IMR-90 (cell line): ENCODE measurements at regions not wholly inside any gene's neighbourhood (a gene's known extent, or its start where the extent isn't known, plus 50 kb on each side); places are given as distances from the start of the nearest gene placed in this dataset.

Source experiments
- ATAC-seq: fragments of 200-7000 bp; cut with Tn5 transposase; 2 replicates; pipeline ENCODE4 v1.9.1; 2020; ENCODE audit warnings: low read depth, mild to moderate bottlenecking, moderate library complexity
- BruUV-seq: library from RNA; stranded (reverse); fragments of 400-500 nt; replicated peaks from 2 replicates; lab custom pipeline; 2021; lab: Mats Ljungman, UMichigan
- CTCF ChIA-PET: fragments of 300-600 bp; formaldehyde crosslinking; extraction: SDS; loops from one replicate; lab custom pipeline; 2021; ENCODE audit warnings: antibody characterized with exemption; lab: Yijun Ruan, JAX
- POLR2A ChIA-PET: fragments of 300-600 bp; sonication (Branson Sonifier 250); formaldehyde crosslinking; loops from one replicate; lab custom pipeline; 2022; ENCODE audit warnings: antibody characterized with exemption; ENCODE audit not compliant: unreplicated experiment; lab: Charles Lee
- DNase-seq: peaks from one replicate; pipeline ENCODE4 v3.0.0; 2013
- H2AFZ ChIP-seq: replicated peaks from 2 replicates; pipeline ENCODE3; 2013; ENCODE audit warnings: low read length, mild to moderate bottlenecking; ENCODE audit not compliant: poor library complexity
- H2AK5ac ChIP-seq: 2 replicates; pipeline ENCODE4 v1.6.1; 2013; ENCODE audit warnings: low read depth, low read length, inconsistent platforms
- H2AK9ac ChIP-seq: replicated peaks from 2 replicates; pipeline ENCODE3; 2013; ENCODE audit warnings: mild to moderate bottlenecking, low read depth, low read length, moderate library complexity; ENCODE audit not compliant: poor library complexity
- H2BK120ac ChIP-seq: 2 replicates; pipeline ENCODE4 v1.6.1; 2013; ENCODE audit warnings: low read depth, low read length, inconsistent platforms
- H2BK15ac ChIP-seq: 3 replicates; pipeline ENCODE4 v1.6.1; 2013; ENCODE audit warnings: low read depth, low read length, inconsistent platforms
- H2BK20ac ChIP-seq: 2 replicates; pipeline ENCODE4 v1.6.1; 2013; ENCODE audit warnings: low read depth, mild to moderate bottlenecking, inconsistent platforms, low read length, moderate library complexity
- H2BK5ac ChIP-seq: 2 replicates; pipeline ENCODE4 v1.6.1; 2013; ENCODE audit warnings: mild to moderate bottlenecking, low read depth, low read length, inconsistent platforms; ENCODE audit not compliant: poor library complexity, severe bottlenecking
- H3K14ac ChIP-seq: replicated peaks from 2 replicates; pipeline ENCODE4 v1.6.1; 2013; ENCODE audit warnings: low read depth, low read length, inconsistent platforms
- H3K18ac ChIP-seq: 2 replicates; pipeline ENCODE4 v1.6.1; 2013; ENCODE audit warnings: low read depth, low read length, control low read depth
- H3K23ac ChIP-seq: 2 replicates; pipeline ENCODE4 v1.6.1; 2013; ENCODE audit warnings: low read depth, low read length, inconsistent platforms
- H3K27ac ChIP-seq: 2 replicates; pipeline ENCODE4 v1.5.1; 2013; ENCODE audit warnings: mild to moderate bottlenecking, control low read depth, low read length; ENCODE audit not compliant: insufficient read depth
- H3K27me3 ChIP-seq: 2 replicates; pipeline ENCODE4 v1.6.1; 2013; ENCODE audit warnings: low read length; ENCODE audit not compliant: control insufficient read depth, insufficient read depth
- H3K36me3 ChIP-seq: 2 replicates; pipeline ENCODE4 v1.6.1; 2013; ENCODE audit warnings: low read length, mixed read lengths; ENCODE audit not compliant: control insufficient read depth, insufficient read depth
- H3K4ac ChIP-seq: 2 replicates; pipeline ENCODE4 v1.6.1; 2013; ENCODE audit warnings: low read depth, low read length, inconsistent platforms
- H3K4me1 ChIP-seq: 2 replicates; pipeline ENCODE4 v1.6.1; 2013; ENCODE audit warnings: low read length, mixed read lengths; ENCODE audit not compliant: control insufficient read depth, insufficient read depth
- H3K4me2 ChIP-seq: 2 replicates; pipeline ENCODE4 v1.6.1; 2013; ENCODE audit warnings: low read depth, mild to moderate bottlenecking, control low read depth, low read length, moderate library complexity
- H3K4me3 ChIP-seq: 2 replicates; pipeline ENCODE4 v1.5.1; 2013; ENCODE audit warnings: low read depth, mild to moderate bottlenecking, control low read depth, low read length, moderate library complexity; ENCODE audit not compliant: insufficient read depth
- H3K56ac ChIP-seq: 2 replicates; pipeline ENCODE4 v1.6.1; 2013; ENCODE audit warnings: low read length, inconsistent platforms; ENCODE audit not compliant: insufficient read depth; ENCODE audit errors: extremely low read depth
- H3K79me1 ChIP-seq, 2 experiments: 2 replicates each; pipeline ENCODE4 v1.6.1; 2013; ENCODE audit warnings: low read length in 2 of 2, inconsistent platforms in 1 of 2, low read depth in 1 of 2
- H3K9ac ChIP-seq: 2 replicates; pipeline ENCODE4 v1.6.1; 2013; ENCODE audit warnings: low read depth, low read length, control low read depth
- H3K9me1 ChIP-seq: 2 replicates; pipeline ENCODE4 v1.6.1; 2013; ENCODE audit warnings: low read length, inconsistent platforms; ENCODE audit not compliant: insufficient read depth
- H3K9me3 ChIP-seq: 2 replicates; pipeline ENCODE4 v1.6.1; 2013; ENCODE audit warnings: low read length; ENCODE audit not compliant: control insufficient read depth, insufficient read depth
- H4K20me1 ChIP-seq: 2 replicates; pipeline ENCODE4 v1.6.1; 2013; ENCODE audit warnings: low read length, inconsistent platforms; ENCODE audit not compliant: insufficient read depth
- H4K5ac ChIP-seq: 2 replicates; pipeline ENCODE4 v1.6.1; 2013; ENCODE audit warnings: mild to moderate bottlenecking, low read depth, low read length, control low read depth
- H4K8ac ChIP-seq, 2 experiments: 2 replicates each; pipeline ENCODE4 v1.6.1; 2013; ENCODE audit warnings: low read depth in 2 of 2, low read length in 2 of 2, control low read depth in 1 of 2, inconsistent platforms in 1 of 2
- H4K91ac ChIP-seq: 2 replicates; pipeline ENCODE4 v1.6.1; 2013; ENCODE audit warnings: low read depth, low read length, inconsistent platforms; ENCODE audit not compliant: insufficient read depth
- BHLHE40 ChIP-seq: fragments of 150-350 bp; IDR thresholded peaks from 2 replicates; pipeline ENCODE4 v1.6.1; 2016; ENCODE audit warnings: mild to moderate bottlenecking, low read depth, low read length
- CEBPB ChIP-seq: IDR thresholded peaks from 2 replicates; pipeline ENCODE4 v1.6.1; 2012; ENCODE audit warnings: low read depth, low read length, improper control_type of control experiment
- CHD1 ChIP-seq: IDR thresholded peaks from 2 replicates; pipeline ENCODE4 v1.6.1; 2012; ENCODE audit warnings: low read depth, low read length, improper control_type of control experiment
- FOS ChIP-seq: fragments of 150-350 bp; IDR thresholded peaks from 2 replicates; pipeline ENCODE4 v1.6.1; 2016; ENCODE audit warnings: low read depth, low read length
- MAFK ChIP-seq: IDR thresholded peaks from 2 replicates; pipeline ENCODE4 v1.6.1; 2012; ENCODE audit warnings: low read depth, low read length, improper control_type of control experiment
- MAZ ChIP-seq: IDR thresholded peaks from 2 replicates; pipeline ENCODE4 v1.6.1; 2012; ENCODE audit warnings: low read depth, mild to moderate bottlenecking, low read length, improper control_type of control experiment, moderate library complexity, borderline replicate concordance
- MXI1 ChIP-seq: IDR thresholded peaks from 2 replicates; pipeline ENCODE4 v1.6.1; 2012; ENCODE audit warnings: low read depth, mild to moderate bottlenecking, low read length, moderate library complexity, borderline replicate concordance
- NFE2L2 ChIP-seq: fragments of 150-350 bp; IDR thresholded peaks from 2 replicates; pipeline ENCODE4 v1.6.1; 2016; ENCODE audit warnings: low read depth, mild to moderate bottlenecking, low read length
- POLR2A ChIP-seq: IDR thresholded peaks from 2 replicates; pipeline ENCODE4 v1.6.1; 2012; ENCODE audit warnings: mild to moderate bottlenecking, low read depth, low read length
- RAD21 ChIP-seq: IDR thresholded peaks from 2 replicates; pipeline ENCODE4 v1.6.1; 2012; ENCODE audit warnings: low read length, improper control_type of control experiment
- RCOR1 ChIP-seq: IDR thresholded peaks from 2 replicates; pipeline ENCODE4 v1.6.1; 2012; ENCODE audit warnings: mild to moderate bottlenecking, low read length, improper control_type of control experiment; ENCODE audit not compliant: insufficient replicate concordance
- RFX5 ChIP-seq: IDR thresholded peaks from 2 replicates; pipeline ENCODE4 v1.8.0; 2012; ENCODE audit warnings: low read depth, mild to moderate bottlenecking, low read length, moderate library complexity
- SMC3 ChIP-seq: fragments of 150-350 bp; IDR thresholded peaks from 2 replicates; pipeline ENCODE4 v1.6.1; 2016; ENCODE audit warnings: low read depth, mild to moderate bottlenecking, antibody characterized with exemption, low read length, moderate library complexity
- WGBS, 2 experiments: methylation state at CpG; one replicate each; pipeline versions ENCODE4 v1.1.5 to v1.1.7; 2013; ENCODE audit warnings: missing lambda C conversion rate in 2 of 2; ENCODE audit not compliant: insufficient read length in 1 of 2; ENCODE audit errors: extremely low coverage in 2 of 2; 5-methylcytosine and 5-hydroxymethylcytosine counted together
- dilution Hi-C: fragments of 300-500 bp; cut with HindIII; formaldehyde crosslinking; loops from one replicate; pipeline ENCODE4 v1.14.3; 2018; ENCODE audit warnings: low sequenced_read_pairs; ENCODE audit not compliant: unreplicated experiment
- in situ Hi-C: fragments of 300-500 bp; cut with MboI; formaldehyde crosslinking; loops from 3 replicates; pipeline ENCODE4 v1.14.3; 2019; ENCODE audit warnings: low sequenced_read_pairs, inconsistent platforms, mixed read lengths
- intact Hi-C: fragments of 100-400 bp; cut with micrococcal nuclease; formaldehyde crosslinking; loops from 2 replicates; pipeline ENCODE4 v1.10.0; 2022
- TF ChIP-seq, protein P1 (sequence below): fragments of 150-350 bp; IDR thresholded peaks from 2 replicates; pipeline ENCODE4 v1.6.1; 2016; ENCODE audit warnings: low read depth, mild to moderate bottlenecking, low read length, moderate library complexity, borderline replicate concordance
- TF ChIP-seq, protein P2 (sequence below): conservative IDR thresholded peaks from 2 replicates; pipeline ENCODE4 v1.5.1; 2012; ENCODE audit warnings: mild to moderate bottlenecking, low read depth, low read length, improper control_type of control experiment
- TF ChIP-seq, protein P3 (sequence below): fragments of 150-350 bp; IDR thresholded peaks from 2 replicates; pipeline ENCODE4 v1.6.1; 2017; ENCODE audit warnings: mild to moderate bottlenecking, antibody characterized with exemption, low read length, low read depth

DNA sequence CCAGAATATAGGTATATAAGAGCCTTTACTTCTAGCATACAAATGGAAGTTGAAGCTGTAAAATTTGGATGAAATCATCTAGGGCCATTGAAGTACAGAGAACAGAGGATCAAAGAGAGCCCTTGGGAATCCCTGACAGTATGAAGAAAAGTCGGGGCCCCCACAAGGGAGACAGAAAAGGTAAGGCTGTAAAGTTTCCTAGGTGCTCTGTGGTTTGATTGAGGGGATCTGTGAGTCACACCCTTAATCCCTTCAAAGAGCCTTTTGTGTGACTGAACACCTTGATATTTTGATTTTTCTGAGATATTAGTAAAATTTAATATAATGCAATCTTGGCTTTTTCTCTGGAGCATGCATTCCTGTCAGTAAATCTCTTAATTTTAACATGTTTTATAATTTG is 961.7 kb upstream of the TMEFF2 start:
- WGBS, 2 experiments, result no CpG with 5 or more reads among the region's 1 CpG
- no peaks in the 10 kb centered on the region for H3K79me1 ChIP-seq
- intact Hi-C loops, result no loop called here
- H2AK5ac ChIP-seq, result no peak overlapping the region
- peaks cover 2% of the 10 kb centered on the region; the same call in 1 of the 2 replicates for H3K9me3 ChIP-seq
- no peak overlapping the region for H3K4me3 ChIP-seq
- no peaks in the 10 kb centered on the region for H3K36me3 ChIP-seq
- H3K4ac ChIP-seq, result no peak overlapping the region
- no peak overlapping the region for H3K14ac ChIP-seq
- BruUV-seq, result no TSS peak
- H4K5ac ChIP-seq, result no peak overlapping the region
- ATAC-seq (no peak), DNase-seq (no peak)
- H2BK120ac ChIP-seq, result no peak overlapping the region
- no peak overlapping the region for H3K4me2 ChIP-seq
- CTCF ChIA-PET, result no interaction called here
- no peaks in the 10 kb centered on the region for H3K4me1 ChIP-seq
- TF ChIP-seq NFE2L2 (no peak), MAFK (no peak), MXI1 (no peak), FOS (no peak), RAD21 (no peak), POLR2A (no peak), CHD1 (no peak), MAZ (no peak), RFX5 (no peak), SMC3 (no peak), BHLHE40 (no peak), RCOR1 (no peak), CEBPB (no peak)
- TF ChIP-seq, protein P1, sequence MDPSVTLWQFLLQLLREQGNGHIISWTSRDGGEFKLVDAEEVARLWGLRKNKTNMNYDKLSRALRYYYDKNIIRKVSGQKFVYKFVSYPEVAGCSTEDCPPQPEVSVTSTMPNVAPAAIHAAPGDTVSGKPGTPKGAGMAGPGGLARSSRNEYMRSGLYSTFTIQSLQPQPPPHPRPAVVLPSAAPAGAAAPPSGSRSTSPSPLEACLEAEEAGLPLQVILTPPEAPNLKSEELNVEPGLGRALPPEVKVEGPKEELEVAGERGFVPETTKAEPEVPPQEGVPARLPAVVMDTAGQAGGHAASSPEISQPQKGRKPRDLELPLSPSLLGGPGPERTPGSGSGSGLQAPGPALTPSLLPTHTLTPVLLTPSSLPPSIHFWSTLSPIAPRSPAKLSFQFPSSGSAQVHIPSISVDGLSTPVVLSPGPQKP, result no peak
- TF ChIP-seq, protein P2, sequence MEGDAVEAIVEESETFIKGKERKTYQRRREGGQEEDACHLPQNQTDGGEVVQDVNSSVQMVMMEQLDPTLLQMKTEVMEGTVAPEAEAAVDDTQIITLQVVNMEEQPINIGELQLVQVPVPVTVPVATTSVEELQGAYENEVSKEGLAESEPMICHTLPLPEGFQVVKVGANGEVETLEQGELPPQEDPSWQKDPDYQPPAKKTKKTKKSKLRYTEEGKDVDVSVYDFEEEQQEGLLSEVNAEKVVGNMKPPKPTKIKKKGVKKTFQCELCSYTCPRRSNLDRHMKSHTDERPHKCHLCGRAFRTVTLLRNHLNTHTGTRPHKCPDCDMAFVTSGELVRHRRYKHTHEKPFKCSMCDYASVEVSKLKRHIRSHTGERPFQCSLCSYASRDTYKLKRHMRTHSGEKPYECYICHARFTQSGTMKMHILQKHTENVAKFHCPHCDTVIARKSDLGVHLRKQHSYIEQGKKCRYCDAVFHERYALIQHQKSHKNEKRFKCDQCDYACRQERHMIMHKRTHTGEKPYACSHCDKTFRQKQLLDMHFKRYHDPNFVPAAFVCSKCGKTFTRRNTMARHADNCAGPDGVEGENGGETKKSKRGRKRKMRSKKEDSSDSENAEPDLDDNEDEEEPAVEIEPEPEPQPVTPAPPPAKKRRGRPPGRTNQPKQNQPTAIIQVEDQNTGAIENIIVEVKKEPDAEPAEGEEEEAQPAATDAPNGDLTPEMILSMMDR, result no peak
- TF ChIP-seq, protein P3, sequence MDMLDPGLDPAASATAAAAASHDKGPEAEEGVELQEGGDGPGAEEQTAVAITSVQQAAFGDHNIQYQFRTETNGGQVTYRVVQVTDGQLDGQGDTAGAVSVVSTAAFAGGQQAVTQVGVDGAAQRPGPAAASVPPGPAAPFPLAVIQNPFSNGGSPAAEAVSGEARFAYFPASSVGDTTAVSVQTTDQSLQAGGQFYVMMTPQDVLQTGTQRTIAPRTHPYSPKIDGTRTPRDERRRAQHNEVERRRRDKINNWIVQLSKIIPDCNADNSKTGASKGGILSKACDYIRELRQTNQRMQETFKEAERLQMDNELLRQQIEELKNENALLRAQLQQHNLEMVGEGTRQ, result no peak
- no peak overlapping the region for H2BK20ac ChIP-seq
- H2BK5ac ChIP-seq, result no peak overlapping the region
- no peak overlapping the region for H3K56ac ChIP-seq
- no peaks in the 10 kb centered on the region for H4K20me1 ChIP-seq
- POLR2A ChIA-PET, result no interaction called here
- no peak overlapping the region for H3K18ac ChIP-seq
- no peaks in the 10 kb centered on the region for H3K27me3 ChIP-seq
- dilution Hi-C loops, result no loop called here
- H3K9ac ChIP-seq, result no peak overlapping the region
- no peak overlapping the region for H2AFZ ChIP-seq
- no peak overlapping the region for H3K27ac ChIP-seq
- H2BK15ac ChIP-seq, result no peak overlapping the region
- in situ Hi-C loops, result no loop called here
- H2AK9ac ChIP-seq, result no peak overlapping the region
- H3K23ac ChIP-seq, result no peak overlapping the region
- no peak overlapping the region for H4K8ac ChIP-seq
- H4K91ac ChIP-seq, result no peak overlapping the region
- no peaks in the 10 kb centered on the region for H3K9me1 ChIP-seq
